ENCODE measurements at regions not wholly inside any gene's neighbourhood (a gene's known extent, or its start where the extent isn't known, plus 50 kb on each side); places are given as distances from the start of the nearest gene placed in this dataset.

DNA sequence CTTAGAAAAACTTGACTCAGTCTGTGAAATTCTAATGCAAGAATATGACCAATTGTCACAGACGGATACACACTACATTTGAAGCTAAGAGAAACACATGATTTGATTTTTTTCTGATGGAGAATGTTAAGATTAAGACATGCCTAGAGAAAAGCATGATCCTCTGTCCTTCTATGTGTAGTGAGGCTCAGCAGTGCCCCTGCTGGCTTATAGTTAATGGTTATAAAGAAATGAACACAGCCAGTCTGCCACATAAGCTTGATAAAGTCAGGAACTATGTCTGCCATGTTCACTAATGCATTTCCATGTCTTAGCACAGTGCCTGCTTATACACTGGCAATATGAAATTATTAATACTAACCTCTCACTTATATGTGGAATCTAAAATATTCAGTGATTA is 168.1 kb upstream of the DAAM1 start (continued):
- TF ChIP-seq BACH1 (IDR thresholded peaks at IDR 0.05; ENCODE audit: low read length): no peak

DNA sequence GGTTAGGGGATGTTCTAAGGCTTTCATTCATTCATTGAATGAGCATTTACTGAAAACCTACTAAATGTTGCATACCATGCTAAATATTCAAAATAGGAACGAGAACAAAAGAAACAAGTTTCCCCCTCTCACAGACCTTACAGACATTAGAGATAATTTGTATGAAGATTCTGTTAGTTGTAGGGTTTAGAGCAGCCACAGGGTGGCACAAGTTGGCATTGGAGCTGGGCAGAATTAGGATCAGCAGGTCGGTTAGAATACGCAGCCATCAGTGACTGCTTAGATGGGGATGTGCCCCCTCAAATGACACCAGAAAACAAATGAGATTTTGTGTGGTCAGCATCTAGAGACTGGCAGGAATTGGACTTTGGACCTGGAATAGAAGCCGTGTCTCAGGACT is 166.3 kb upstream of the DAAM1 start:
- no peaks in the 10 kb centered on the region for H3K23me2 ChIP-seq (ENCODE audit: low read depth, low read length)
- H3K36me3 ChIP-seq (ENCODE audit: control insufficient read depth in 2 of 4, insufficient read depth in 4 of 4, low read length in 3 of 4): no peaks in the 10 kb centered on the region
- H3K79me1 ChIP-seq (ENCODE audit: low read depth, low read length): no peaks in the 10 kb centered on the region
- peaks cover 0 to 3% (median 0%) of the 10 kb centered on the region in 4 experiments; a peak in 1 of 7 replicates for H3K4me1 ChIP-seq (replicated peaks in 1 of 4; ENCODE audit: control insufficient read depth in 3 of 4, insufficient read depth in 4 of 4, low read length in 3 of 4)
- DNase-seq (ENCODE audit: low read depth in 1 of 2, low spot score in 2 of 2) (no peak), FAIRE-seq (peak; percentile 76)
- no peak overlapping the region for H3K27ac ChIP-seq (ENCODE audit: low read depth, low read length)
- H3K9ac ChIP-seq (replicated peaks in 1 of 4; ENCODE audit: extremely low read depth in 1 of 4, low read depth in 3 of 4, low read length in 3 of 4): no peak overlapping the region
- H2BK5ac ChIP-seq (ENCODE audit: low read depth, low read length): no peak overlapping the region
- H3K4ac ChIP-seq (replicated peaks; ENCODE audit: insufficient read length, low read depth, low read length): no peak overlapping the region
- no peak overlapping the region for H2BK12ac ChIP-seq (ENCODE audit: low read depth, low read length)
- H3K23ac ChIP-seq (ENCODE audit: insufficient read length): no peak overlapping the region
- no peak overlapping the region for H3K56ac ChIP-seq (replicated peaks; ENCODE audit: insufficient read length, low read depth, low read length)
- H4K91ac ChIP-seq (replicated peaks; ENCODE audit: insufficient read length, low read length): no peak overlapping the region
- H3K79me2 ChIP-seq (ENCODE audit: control insufficient read depth in 1 of 2, insufficient read depth in 2 of 2, low read length in 2 of 2): no peaks in the 10 kb centered on the region
- H4K8ac ChIP-seq (ENCODE audit: extremely low read depth, insufficient read depth, low read length): no peak overlapping the region
- no peak overlapping the region for H2BK120ac ChIP-seq (replicated peaks; ENCODE audit: low read depth, low read length)
- H2BK15ac ChIP-seq (ENCODE audit: low read length): no peak overlapping the region
- ChIA-PET POLR2A (ENCODE audit: partially characterized antibody) (no interaction called here), CTCF (ENCODE audit: partially characterized antibody) (interaction anchor here (0.6 to 8.2 kb wide), 21 partner anchors 8 to 521 kb away, joined by 3 to 84 read pairs (median 4); partner anchors contain the start of gene DACT1)
- no peak overlapping the region for H3K14ac ChIP-seq (ENCODE audit: insufficient read length)
- no peak overlapping the region for H3K18ac ChIP-seq (ENCODE audit: extremely low read depth, low read length)
- H3K4me2 ChIP-seq (ENCODE audit: insufficient read depth in 1 of 2, low read depth in 2 of 2, low read length in 2 of 2): no peak overlapping the region
- H2AK5ac ChIP-seq (ENCODE audit: low read depth, low read length): no peak overlapping the region
- H3K27me3 ChIP-seq (replicated peaks in 1 of 4; ENCODE audit: control insufficient read depth in 3 of 4, extremely low read depth in 1 of 4, insufficient read depth in 3 of 4, low read length in 3 of 4): no peaks in the 10 kb centered on the region
- H2AFZ ChIP-seq (ENCODE audit: low read length): no peak overlapping the region
- 86% methylated on average over 4 of the region's 4 CpGs; no CpG with 5 or more reads in 1 of the 2 experiments for WGBS, 2 experiments (ENCODE audit: extremely low coverage in 1 of 2, insufficient coverage in 1 of 2, insufficient read length in 1 of 2, insufficient replicate concordance in 2 of 2, low coverage in 1 of 2, low lambda C conversion rate in 2 of 2, missing lambda C conversion rate in 1 of 2)
- H4K5ac ChIP-seq (ENCODE audit: insufficient read length, low read depth, low read length): no peak overlapping the region
- no peak overlapping the region for H3K4me3 ChIP-seq (ENCODE audit: extremely low read depth in 1 of 4, insufficient read depth in 2 of 4, low read depth in 3 of 4, low read length in 4 of 4)
- H4K20me1 ChIP-seq (replicated peaks in 1 of 2; ENCODE audit: control insufficient read depth in 1 of 2, insufficient read depth in 2 of 2, low read length in 2 of 2): no peaks in the 10 kb centered on the region
- H3K9me3 ChIP-seq (ENCODE audit: insufficient read depth in 2 of 2, low read depth in 1 of 2, low read length in 1 of 2): no peaks in the 10 kb centered on the region
- no peak overlapping the region for H2BK20ac ChIP-seq (ENCODE audit: low read length)
- TF ChIP-seq SP2 (IDR thresholded peaks at IDR 0.05; ENCODE audit: low read length): no peak
- TF ChIP-seq CEBPB (IDR thresholded peaks at IDR 0.05; ENCODE audit: low read depth, low read length): no peak
- TF ChIP-seq TEAD4 (IDR thresholded peaks at IDR 0.05; ENCODE audit: low read depth, low read length): no peak
- no peak for TF ChIP-seq FOSL1 (IDR thresholded peaks at IDR 0.05; ENCODE audit: insufficient read depth, low read depth, low read length)
- TF ChIP-seq ZNF274 (IDR thresholded peaks at IDR 0.05; ENCODE audit: borderline replicate concordance, extremely low read depth, low read length): no peak
- TF ChIP-seq NANOG (IDR thresholded peaks at IDR 0.05; ENCODE audit: insufficient read depth, low read depth, low read length, poor library complexity, severe bottlenecking): no peak
- TF ChIP-seq TCF12 (IDR thresholded peaks at IDR 0.05; ENCODE audit: low read depth, low read length): no peak
- TF ChIP-seq HDAC2 (IDR thresholded peaks at IDR 0.05; ENCODE audit: borderline replicate concordance in 1 of 2, low read depth in 2 of 2, low read length in 2 of 2): no peak
- peak; percentile 10 to 50 (median 43) for TF ChIP-seq CTCF (IDR thresholded peaks at IDR 0.05; ENCODE audit: control extremely low read depth in 1 of 3, insufficient read depth in 1 of 3, low read depth in 1 of 3, low read length in 3 of 3)
- TF ChIP-seq TBP (IDR thresholded peaks at IDR 0.05; ENCODE audit: low read depth, low read length): no peak
